Spleen (tissue), 11 donors: ENCODE measurements at regions not wholly inside any gene's neighbourhood (a gene's known extent, or its start where the extent isn't known, plus 50 kb on each side); places are given as distances from the start of the nearest gene placed in this dataset.

Experiments used
- DNase-seq: peaks from one replicate; pipeline ENCODE4 v3.0.0-alpha.2; 2020
- H3K27ac ChIP-seq, 8 donors: fragments of 200-600 bp; sonication (generic) in 7 of 8; 1 replicate in 4 of 8; 2 replicates in 4 of 8; pipeline versions ENCODE4 v1.5.0 to v1.8.0; 2016 to 2021; ENCODE audit warnings: inconsistent platforms in 4 of 8, mild to moderate bottlenecking in 4 of 8, moderate library complexity in 1 of 8
- H3K27me3 ChIP-seq, 7 donors: fragments of 200-600 bp; sonication (generic) in 6 of 7; replicated peaks in 1 of 7; 1 replicate in 4 of 7; 2 replicates in 3 of 7; pipeline versions ENCODE4 v1.5.0 to v1.8.0; 2016 to 2021; ENCODE audit warnings: inconsistent platforms in 3 of 7, mild to moderate bottlenecking in 1 of 7
- H3K36me3 ChIP-seq, 6 donors: fragments of 200-600 bp; sonication (generic) in 5 of 6; 1 replicate in 4 of 6; 2 replicates in 2 of 6; pipeline versions ENCODE4 v1.5.0 to v1.8.0; 2016 to 2021; ENCODE audit warnings: inconsistent platforms in 2 of 6
- H3K4me1 ChIP-seq, 6 donors: fragments of 200-600 bp; sonication (generic) in 5 of 6; 1 replicate in 3 of 6; 2 replicates in 3 of 6; pipeline versions ENCODE4 v1.5.0 to v1.8.0; 2016 to 2021; ENCODE audit warnings: inconsistent platforms in 3 of 6
- H3K4me3 ChIP-seq, 8 donors: fragments of 200-600 bp; sonication (generic) in 7 of 8; 1 replicate in 4 of 8; 2 replicates in 4 of 8; pipeline versions ENCODE4 v1.5.0 to v1.8.0; 2016 to 2021; ENCODE audit warnings: inconsistent platforms in 4 of 8, mild to moderate bottlenecking in 4 of 8, moderate library complexity in 2 of 8
- H3K9me3 ChIP-seq, 8 donors: fragments of 200-600 bp; sonication (generic) in 7 of 8; 1 replicate in 4 of 8; 2 replicates in 4 of 8; pipeline versions ENCODE4 v1.5.0 to v1.8.0; 2016 to 2021; ENCODE audit warnings: inconsistent platforms in 4 of 8
- POLR2A ChIP-seq, 3 donors: fragments of 450-650 bp; IDR thresholded peaks; one replicate each; pipeline ENCODE4 v1.5.1; 2017; ENCODE audit warnings: antibody characterized with exemption in 3 of 3, mild to moderate bottlenecking in 1 of 3
- POLR2AphosphoS5 ChIP-seq, 3 donors: sonication (generic); formaldehyde crosslinking; IDR thresholded peaks; one replicate each; pipeline ENCODE4 v1.5.1; 2017; ENCODE audit warnings: antibody characterized with exemption in 3 of 3
- WGBS, 5 donors: extraction: QIAGEN DNeasy Blood & Tissue Kit in 3 of 5; methylation state at CpG; one replicate each; pipeline versions ENCODE4 v1.1.5 to v1.1.7; 2013 to 2018; 5-methylcytosine and 5-hydroxymethylcytosine counted together
- intact Hi-C: fragments of 100-400 bp; cut with DNase I; formaldehyde crosslinking; loops from one replicate; pipeline ENCODE4 v1.15.0; 2023; ENCODE audit warnings: low total_unique reads
- TF ChIP-seq, protein P1 (sequence below), 11 experiments: fragments of 200-600 bp in 7 of 11; fragments of 450-650 bp in 4 of 11; sonication (generic) in 4 of 11; IDR thresholded peaks in 8 of 11; conservative IDR thresholded peaks in 3 of 11; 1 replicate in 7 of 11; 2 replicates in 4 of 11; pipeline versions ENCODE4 v1.4.0 to v1.8.0; 2016 to 2021; ENCODE audit warnings: antibody characterized with exemption in 11 of 11, inconsistent platforms in 4 of 11, mild to moderate bottlenecking in 1 of 11
- donor health status: healthy with polysubstance abuse.
- donor health status: DM: no; HTN: no; CAD: no; lungs with moderate emphysema.
- donor health status: DM: no; HTN: no; CAD: no.
- donor health status: Bipolar disorder and iron deficiency.
- donor health status: healthy.
- donor health status: DM: no; HTN: no; CAD: no.
- donor health status: DM: yes; HTN: yes; CAD: no.

DNA sequence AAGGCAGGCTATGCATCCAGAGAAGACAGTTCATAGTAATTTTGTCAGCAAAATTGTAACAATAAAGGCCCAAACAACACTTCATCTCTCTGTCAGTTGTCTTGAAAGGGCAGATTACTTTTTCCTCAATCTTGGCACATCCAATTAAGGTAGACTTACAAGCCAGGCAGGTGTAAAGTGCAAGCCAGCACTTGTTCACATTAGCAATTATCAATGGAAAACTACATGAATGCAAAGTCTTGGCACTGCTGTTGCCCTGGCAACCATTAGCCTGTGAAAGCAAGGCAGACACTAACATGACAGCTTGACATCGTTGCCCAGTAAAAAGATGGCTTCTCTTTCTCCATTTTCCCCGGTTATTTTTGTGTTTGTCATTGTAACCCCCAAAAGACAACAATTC lies 677.2 kb upstream of the TENM4 start:
- intact Hi-C loops, result no loop called here
- Histone ChIP-seq H3K27ac (no peak overlapping the region), H3K36me3 (no peaks in the 10 kb centered on the region), H3K4me1 (no peaks in the 10 kb centered on the region), H3K4me3 (no peak overlapping the region), H3K9me3 (peaks cover 0 to 8% (median 0%) of the 10 kb centered on the region in 8 donors), H3K27me3 (no peaks in the 10 kb centered on the region)
- 70 to 94% (median 80%) methylated on average over 2 of the region's 2 CpGs for WGBS, 5 donors
- DNase-seq, result no peak
- TF ChIP-seq POLR2AphosphoS5 (IDR thresholded peaks at IDR 0.05) (no peak), POLR2A (IDR thresholded peaks at IDR 0.05) (no peak)
- TF ChIP-seq, protein P1, sequence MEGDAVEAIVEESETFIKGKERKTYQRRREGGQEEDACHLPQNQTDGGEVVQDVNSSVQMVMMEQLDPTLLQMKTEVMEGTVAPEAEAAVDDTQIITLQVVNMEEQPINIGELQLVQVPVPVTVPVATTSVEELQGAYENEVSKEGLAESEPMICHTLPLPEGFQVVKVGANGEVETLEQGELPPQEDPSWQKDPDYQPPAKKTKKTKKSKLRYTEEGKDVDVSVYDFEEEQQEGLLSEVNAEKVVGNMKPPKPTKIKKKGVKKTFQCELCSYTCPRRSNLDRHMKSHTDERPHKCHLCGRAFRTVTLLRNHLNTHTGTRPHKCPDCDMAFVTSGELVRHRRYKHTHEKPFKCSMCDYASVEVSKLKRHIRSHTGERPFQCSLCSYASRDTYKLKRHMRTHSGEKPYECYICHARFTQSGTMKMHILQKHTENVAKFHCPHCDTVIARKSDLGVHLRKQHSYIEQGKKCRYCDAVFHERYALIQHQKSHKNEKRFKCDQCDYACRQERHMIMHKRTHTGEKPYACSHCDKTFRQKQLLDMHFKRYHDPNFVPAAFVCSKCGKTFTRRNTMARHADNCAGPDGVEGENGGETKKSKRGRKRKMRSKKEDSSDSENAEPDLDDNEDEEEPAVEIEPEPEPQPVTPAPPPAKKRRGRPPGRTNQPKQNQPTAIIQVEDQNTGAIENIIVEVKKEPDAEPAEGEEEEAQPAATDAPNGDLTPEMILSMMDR (IDR thresholded peaks at IDR 0.05 in 8 of 11, conservative IDR thresholded peaks at IDR 0.05 in 3 of 11), result no peak

DNA sequence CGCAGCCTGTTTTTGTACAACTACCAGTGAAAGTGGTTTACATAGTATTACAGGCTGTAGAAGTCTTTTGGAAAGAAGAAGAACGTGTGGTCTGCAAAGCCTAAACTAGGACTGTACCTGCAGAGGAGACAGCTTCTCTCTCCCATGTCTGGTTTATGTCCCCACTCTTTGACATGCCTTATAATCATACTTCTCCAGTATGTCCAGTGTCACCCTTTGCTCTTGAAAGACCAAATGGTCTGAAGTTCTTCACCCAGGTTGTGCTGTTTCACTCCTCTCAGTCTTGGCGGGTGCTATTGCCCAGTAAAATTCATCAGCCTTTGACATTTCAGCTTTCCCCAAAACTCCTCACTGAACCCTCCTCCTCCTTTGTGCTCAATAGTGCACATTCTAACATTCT lies 676.0 kb upstream of the TENM4 start:
- H3K4me1 ChIP-seq, result no peaks in the 10 kb centered on the region
- no peak overlapping the region for H3K27ac ChIP-seq
- no peaks in the 10 kb centered on the region for H3K36me3 ChIP-seq
- H3K4me3 ChIP-seq, result no peak overlapping the region
- H3K27me3 ChIP-seq, result no peaks in the 10 kb centered on the region
- peaks cover 0 to 9% (median 0%) of the 10 kb centered on the region in 8 donors for H3K9me3 ChIP-seq
- 71 to 84% (median 78%) methylated on average over 3 of the region's 3 CpGs for WGBS, 5 donors
- intact Hi-C loops, result no loop called here
- TF ChIP-seq POLR2A (IDR thresholded peaks at IDR 0.05), result no peak
- TF ChIP-seq, protein P1 (IDR thresholded peaks at IDR 0.05 in 8 of 11, conservative IDR thresholded peaks at IDR 0.05 in 3 of 11), result no peak
- TF ChIP-seq POLR2AphosphoS5 (IDR thresholded peaks at IDR 0.05), result no peak
- DNase-seq, result no peak

DNA sequence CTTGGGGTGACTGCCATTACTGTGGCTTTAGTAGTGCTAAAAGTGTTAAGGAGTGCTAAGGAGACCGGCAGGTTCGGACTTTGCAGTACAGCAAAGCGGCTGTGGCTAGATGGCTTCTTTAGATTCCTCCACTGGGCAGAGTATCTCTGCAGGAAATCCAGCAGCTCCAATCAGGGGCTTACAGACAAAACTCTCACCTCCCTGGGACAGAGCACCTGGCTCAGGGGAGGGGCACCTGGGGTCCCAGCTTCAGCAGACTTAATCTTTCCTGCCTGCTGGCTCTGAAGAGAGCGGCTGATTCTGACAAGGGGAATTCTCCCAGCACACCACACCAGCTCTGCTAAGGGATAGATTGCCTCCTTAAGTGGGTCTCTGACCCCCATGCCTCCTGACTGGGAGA lies 668.8 kb upstream of the TENM4 start:
- Histone ChIP-seq H3K4me1 (no peaks in the 10 kb centered on the region), H3K27ac (no peak overlapping the region), H3K27me3 (no peaks in the 10 kb centered on the region), H3K9me3 (peaks cover 0 to 12% (median 0%) of the 10 kb centered on the region in 8 donors), H3K36me3 (no peaks in the 10 kb centered on the region), H3K4me3 (no peak overlapping the region)
- WGBS, 5 donors, result 67 to 89% (median 86%) methylated on average over 3 to 4 of the region's 4 CpGs
- TF ChIP-seq POLR2A (IDR thresholded peaks at IDR 0.05) (no peak), POLR2AphosphoS5 (IDR thresholded peaks at IDR 0.05) (no peak)
- TF ChIP-seq, protein P1 (IDR thresholded peaks at IDR 0.05 in 8 of 11, conservative IDR thresholded peaks at IDR 0.05 in 3 of 11), result no peak
- no peak for DNase-seq
- intact Hi-C loops, result no loop called here

DNA sequence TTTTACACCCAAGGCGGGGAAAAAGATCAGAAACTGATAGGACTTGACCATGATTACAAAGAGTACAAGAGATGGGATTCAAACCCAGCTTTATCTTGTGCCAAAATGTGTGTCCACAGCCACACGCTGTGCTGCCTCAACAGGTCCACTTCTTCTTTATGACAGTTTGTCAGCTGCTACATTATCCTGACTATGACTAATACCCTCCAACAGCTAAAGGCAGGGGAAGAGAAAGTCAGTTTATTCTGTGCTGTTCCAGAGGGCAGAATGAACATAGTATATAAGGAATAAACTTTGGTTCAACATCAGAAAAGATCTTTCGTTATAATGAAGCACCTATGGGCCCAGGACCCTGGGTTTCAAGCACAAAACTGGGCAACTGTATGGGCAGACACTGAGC lies 668.2 kb upstream of the TENM4 start:
- no peak for DNase-seq
- intact Hi-C loops, result no loop called here

More for the DNA sequence above, 668.2 kb upstream of the TENM4 start:
- Histone ChIP-seq H3K27me3 (no peaks in the 10 kb centered on the region), H3K36me3 (no peaks in the 10 kb centered on the region), H3K4me3 (no peak overlapping the region), H3K27ac (no peak overlapping the region), H3K9me3 (peaks cover 0 to 11% (median 0%) of the 10 kb centered on the region in 8 donors), H3K4me1 (no peaks in the 10 kb centered on the region)
- 73 to 91% (median 87%) methylated on average over 3 of the region's 3 CpGs for WGBS, 5 donors
- TF ChIP-seq, protein P1 (IDR thresholded peaks at IDR 0.05 in 8 of 11, conservative IDR thresholded peaks at IDR 0.05 in 3 of 11), result no peak
- TF ChIP-seq POLR2AphosphoS5 (IDR thresholded peaks at IDR 0.05) (no peak), POLR2A (IDR thresholded peaks at IDR 0.05) (no peak)
